ENCODE measurements at regions not wholly inside any gene's neighbourhood (a gene's known extent, or its start where the extent isn't known, plus 50 kb on each side); places are given as distances from the start of the nearest gene placed in this dataset.

GRCh38 chr1:14061204-14061603 is 361.2 kb downstream of the PRDM2 start:
- TF ChIP-seq MAFK (IDR thresholded peaks at IDR 0.05; ENCODE audit: partially characterized antibody): no peak
- TF ChIP-seq MYC (IDR thresholded peaks at IDR 0.05; ENCODE audit: borderline replicate concordance, low read length): no peak
- TF ChIP-seq SMC3 (IDR thresholded peaks at IDR 0.05): no peak
- TF ChIP-seq POLR2A (IDR thresholded peaks at IDR 0.05; ENCODE audit: low read length): no peak
- TF ChIP-seq NR3C1 (IDR thresholded peaks at IDR 0.05): no peak
- no peak for TF ChIP-seq MAX (IDR thresholded peaks at IDR 0.05)
- no peak for TF ChIP-seq CTCF (IDR thresholded peaks at IDR 0.05)
